Keratinocyte (primary cell): ENCODE measurements at regions not wholly inside any gene's neighbourhood (a gene's known extent, or its start where the extent isn't known, plus 50 kb on each side); places are given as distances from the start of the nearest gene placed in this dataset.

Experiments used
- DNase-seq: peaks from one replicate; pipeline ENCODE4 v3.0.0-alpha.2; 2011; ENCODE audit warnings: low read depth, missing footprints, low spot score
- FAIRE-seq: peaks from 2 replicates; lab custom pipeline; 2011; peaks lifted over from hg19 to GRCh38; lab: Jason Lieb, UNC
- H2AFZ ChIP-seq: 2 replicates; pipeline ENCODE4 v1.6.0; 2012; ENCODE audit warnings: low read length, control low read depth, inconsistent platforms; ENCODE audit not compliant: control insufficient read depth
- H3K27ac ChIP-seq: 2 replicates; pipeline ENCODE4 v1.5.1; 2011; ENCODE audit warnings: low read length; ENCODE audit not compliant: control insufficient read depth, insufficient read depth
- H3K27me3 ChIP-seq: 3 replicates; pipeline ENCODE4 v1.6.0; 2011; ENCODE audit warnings: low read length; ENCODE audit not compliant: control insufficient read depth, insufficient read depth; ENCODE audit errors: extremely low read depth
- H3K36me3 ChIP-seq, 2 experiments: 2 replicates in 1 of 2; 3 replicates in 1 of 2; pipeline ENCODE4 v1.5.1; 2011; ENCODE audit warnings: low read length in 2 of 2, mild to moderate bottlenecking in 1 of 2; ENCODE audit not compliant: control insufficient read depth in 2 of 2, insufficient read depth in 2 of 2; ENCODE audit errors: extremely low read depth in 1 of 2
- H3K4me1 ChIP-seq: 3 replicates; pipeline ENCODE4 v1.5.1; 2011; ENCODE audit warnings: low read length; ENCODE audit not compliant: control insufficient read depth, insufficient read depth; ENCODE audit errors: extremely low read depth
- H3K4me2 ChIP-seq: 3 replicates; pipeline ENCODE4 v1.6.0; 2011; ENCODE audit warnings: low read depth, low read length; ENCODE audit not compliant: control insufficient read depth, insufficient read depth; ENCODE audit errors: extremely low read depth
- H3K4me3 ChIP-seq, 3 experiments: fragments of 200-600 bp in 1 of 3; sonication (generic) in 1 of 3; 2 replicates in 2 of 3; 3 replicates in 1 of 3; pipeline ENCODE4 v1.5.1; 2011 to 2016; ENCODE audit warnings: low read length in 3 of 3, mild to moderate bottlenecking in 3 of 3, control low read depth in 2 of 3, inconsistent platforms in 1 of 3, low read depth in 1 of 3, mixed read lengths in 1 of 3, mixed run types in 1 of 3, moderate library complexity in 1 of 3; ENCODE audit not compliant: control insufficient read depth in 2 of 3, insufficient read depth in 2 of 3; ENCODE audit errors: extremely low read depth in 1 of 3
- H3K79me2 ChIP-seq: 2 replicates; pipeline ENCODE4 v1.6.0; 2012; ENCODE audit warnings: low read length; ENCODE audit not compliant: control insufficient read depth, insufficient read depth
- H3K9ac ChIP-seq: 3 replicates; pipeline ENCODE4 v1.6.0; 2011; ENCODE audit warnings: low read length; ENCODE audit not compliant: control insufficient read depth, insufficient read depth; ENCODE audit errors: extremely low read depth
- H3K9me1 ChIP-seq: 3 replicates; pipeline ENCODE4 v1.6.0; 2011; ENCODE audit warnings: low read length; ENCODE audit not compliant: control insufficient read depth, insufficient read depth; ENCODE audit errors: extremely low read depth
- H3K9me3 ChIP-seq: 2 replicates; pipeline ENCODE4 v1.5.1; 2012; ENCODE audit warnings: low read depth, low read length; ENCODE audit not compliant: control insufficient read depth
- H4K20me1 ChIP-seq: 3 replicates; pipeline ENCODE4 v1.6.0; 2011; ENCODE audit warnings: low read length; ENCODE audit not compliant: control insufficient read depth, insufficient read depth; ENCODE audit errors: extremely low read depth
- EZH2 ChIP-seq: IDR thresholded peaks from one replicate; pipeline ENCODE4 v1.6.1; 2012; ENCODE audit warnings: inconsistent platforms, mild to moderate bottlenecking, low read length, moderate library complexity
- dilution Hi-C: fragments of 300-500 bp; cut with MboI; formaldehyde crosslinking; loops from one replicate; pipeline ENCODE4 v1.7.0; 2020; ENCODE audit warnings: low sequenced_read_pairs; ENCODE audit not compliant: extremely low pct_ligation_motif_present
- TF ChIP-seq, protein P1 (sequence below), 3 experiments: IDR thresholded peaks in 1 of 3; conservative IDR thresholded peaks in 1 of 3; optimal IDR thresholded peaks in 1 of 3; 2 replicates in 2 of 3; 3 replicates in 1 of 3; pipeline versions ENCODE3 to v1.5.1; 2011; ENCODE audit warnings: low read length in 3 of 3, mild to moderate bottlenecking in 3 of 3, moderate library complexity in 2 of 3, control low read depth in 1 of 3, inconsistent platforms in 1 of 3; ENCODE audit not compliant: insufficient read depth in 2 of 3; ENCODE audit errors: extremely low read depth in 1 of 3

DNA sequence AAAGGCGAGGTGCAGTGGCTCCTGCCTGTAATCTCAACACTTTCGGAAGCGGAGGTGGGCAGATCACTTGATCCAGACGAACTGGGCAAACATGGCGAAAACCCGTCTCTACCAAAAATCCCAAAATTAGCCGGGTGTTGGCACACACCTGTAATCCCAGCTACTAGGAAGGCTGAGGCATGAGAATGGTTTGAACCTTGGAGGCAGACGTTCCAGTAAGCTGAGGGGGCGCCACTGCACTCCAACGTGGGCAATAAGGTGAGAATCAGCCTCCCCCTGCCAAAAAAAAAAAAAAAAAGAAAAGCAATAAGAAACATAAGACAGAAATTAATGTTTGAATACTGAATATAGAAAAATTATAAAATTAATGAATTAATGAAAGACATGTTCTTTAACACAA is 928.7 kb downstream of the LRFN5 start:
- no peak for DNase-seq
- Histone ChIP-seq H3K9me3 (no peaks in the 10 kb centered on the region), H3K27me3 (no peaks in the 10 kb centered on the region), H3K9ac (no peak overlapping the region), H3K79me2 (no peaks in the 10 kb centered on the region), H3K36me3 (no peaks in the 10 kb centered on the region), H3K27ac (no peak overlapping the region), H3K9me1 (no peaks in the 10 kb centered on the region), H3K4me2 (no peak overlapping the region), H2AFZ (no peak overlapping the region), H3K4me1 (no peaks in the 10 kb centered on the region), H4K20me1 (no peaks in the 10 kb centered on the region), H3K4me3 (no peak overlapping the region)
- no peak for TF ChIP-seq EZH2
- TF ChIP-seq, protein P1, sequence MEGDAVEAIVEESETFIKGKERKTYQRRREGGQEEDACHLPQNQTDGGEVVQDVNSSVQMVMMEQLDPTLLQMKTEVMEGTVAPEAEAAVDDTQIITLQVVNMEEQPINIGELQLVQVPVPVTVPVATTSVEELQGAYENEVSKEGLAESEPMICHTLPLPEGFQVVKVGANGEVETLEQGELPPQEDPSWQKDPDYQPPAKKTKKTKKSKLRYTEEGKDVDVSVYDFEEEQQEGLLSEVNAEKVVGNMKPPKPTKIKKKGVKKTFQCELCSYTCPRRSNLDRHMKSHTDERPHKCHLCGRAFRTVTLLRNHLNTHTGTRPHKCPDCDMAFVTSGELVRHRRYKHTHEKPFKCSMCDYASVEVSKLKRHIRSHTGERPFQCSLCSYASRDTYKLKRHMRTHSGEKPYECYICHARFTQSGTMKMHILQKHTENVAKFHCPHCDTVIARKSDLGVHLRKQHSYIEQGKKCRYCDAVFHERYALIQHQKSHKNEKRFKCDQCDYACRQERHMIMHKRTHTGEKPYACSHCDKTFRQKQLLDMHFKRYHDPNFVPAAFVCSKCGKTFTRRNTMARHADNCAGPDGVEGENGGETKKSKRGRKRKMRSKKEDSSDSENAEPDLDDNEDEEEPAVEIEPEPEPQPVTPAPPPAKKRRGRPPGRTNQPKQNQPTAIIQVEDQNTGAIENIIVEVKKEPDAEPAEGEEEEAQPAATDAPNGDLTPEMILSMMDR (optimal IDR thresholded peaks at IDR 0.05 in 1 of 3, IDR thresholded peaks at IDR 0.05 in 1 of 3, conservative IDR thresholded peaks at IDR 0.05 in 1 of 3; ENCODE audit: extremely low read depth in 1 of 3, insufficient read depth in 2 of 3, low read length in 3 of 3) = no peak
- dilution Hi-C loops = no loop called here
- no peak for FAIRE-seq

DNA sequence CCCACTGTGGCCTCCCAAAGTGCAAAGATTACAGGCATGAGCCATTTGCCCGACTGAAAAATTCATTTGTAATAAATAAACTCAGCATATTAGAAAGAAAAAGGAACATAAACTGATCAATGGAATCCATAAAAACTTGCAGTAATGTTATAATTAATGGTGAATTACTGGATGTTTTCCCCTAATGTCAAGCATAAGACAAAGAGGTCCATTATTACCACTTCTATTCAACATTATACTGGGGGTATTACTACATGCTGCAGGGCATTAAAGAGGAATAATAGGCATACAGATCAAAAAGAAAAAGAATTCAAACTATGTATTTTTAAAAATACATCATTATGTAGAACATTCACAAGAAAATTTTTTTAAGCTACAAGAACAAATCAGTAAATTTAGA is 926.8 kb downstream of the LRFN5 start:
- Histone ChIP-seq H4K20me1 (no peaks in the 10 kb centered on the region), H3K4me2 (no peak overlapping the region), H2AFZ (no peak overlapping the region), H3K79me2 (no peaks in the 10 kb centered on the region), H3K9ac (no peak overlapping the region), H3K9me1 (no peaks in the 10 kb centered on the region), H3K27me3 (no peaks in the 10 kb centered on the region), H3K4me3 (no peak overlapping the region), H3K9me3 (no peaks in the 10 kb centered on the region), H3K27ac (no peak overlapping the region), H3K4me1 (no peaks in the 10 kb centered on the region), H3K36me3 (no peaks in the 10 kb centered on the region)
- no peak for TF ChIP-seq EZH2
- TF ChIP-seq, protein P1 (optimal IDR thresholded peaks at IDR 0.05 in 1 of 3, IDR thresholded peaks at IDR 0.05 in 1 of 3, conservative IDR thresholded peaks at IDR 0.05 in 1 of 3; ENCODE audit: extremely low read depth in 1 of 3, insufficient read depth in 2 of 3, low read length in 3 of 3) = no peak
- DNase-seq (no peak), FAIRE-seq (no peak)
- dilution Hi-C loops = no loop called here
